ENCODE measurements at regions not wholly inside any gene's neighbourhood (a gene's known extent, or its start where the extent isn't known, plus 50 kb on each side); places are given as distances from the start of the nearest gene placed in this dataset.

DNA sequence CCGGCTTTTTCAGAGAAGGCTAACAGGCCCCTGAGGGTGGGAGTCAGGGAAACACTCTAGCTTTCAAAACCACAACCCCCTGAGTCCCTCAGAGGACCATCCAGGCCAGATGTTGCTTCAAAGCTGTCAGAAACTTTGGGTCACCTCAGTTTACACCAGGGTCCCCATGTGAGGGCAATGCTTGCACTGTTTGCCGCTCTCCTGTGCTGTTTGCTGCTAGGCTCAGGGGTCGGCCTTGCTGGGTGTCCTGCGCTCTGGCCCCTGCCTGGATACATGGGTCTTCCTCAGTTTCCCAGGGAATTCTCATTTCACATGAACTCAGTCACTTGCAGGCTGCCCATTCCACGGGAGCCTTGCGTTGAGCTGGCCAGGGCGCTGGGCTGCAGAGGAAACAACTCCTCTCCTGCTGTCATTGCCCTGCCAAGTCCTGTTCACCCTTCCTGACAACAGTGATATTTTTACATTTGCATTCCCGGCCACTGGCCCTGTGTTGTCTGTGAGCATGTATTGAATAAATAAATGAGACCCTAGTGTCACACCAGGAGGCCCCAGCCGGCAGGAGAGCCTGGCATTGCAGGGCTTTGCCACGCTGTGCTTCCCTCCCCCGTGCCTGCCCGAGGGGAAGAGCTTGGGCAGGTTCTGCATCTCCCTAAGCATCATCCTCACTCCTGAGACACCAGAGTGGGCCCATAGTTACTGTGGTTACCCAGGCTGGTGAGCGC, 73.2 kb upstream of the RAB6C start:
- peak; percentile 7 for DNase-seq
- TF ChIP-seq MXI1 (IDR thresholded peaks at IDR 0.05; ENCODE audit: low read depth, low read length) (no peak), MEF2A (IDR thresholded peaks at IDR 0.05; ENCODE audit: borderline replicate concordance, low read depth) (no peak), YY1 (IDR thresholded peaks at IDR 0.05; ENCODE audit: low read depth) (no peak), FOXM1 (IDR thresholded peaks at IDR 0.05; ENCODE audit: low read depth) (no peak), NRF1 (IDR thresholded peaks at IDR 0.05; ENCODE audit: low read depth, low read length) (no peak), CHD2 (IDR thresholded peaks at IDR 0.05; ENCODE audit: low read length, partially characterized antibody) (no peak), NFIC (IDR thresholded peaks at IDR 0.05; ENCODE audit: borderline replicate concordance) (no peak), FOSL2 (IDR thresholded peaks at IDR 0.05; ENCODE audit: borderline replicate concordance, low read depth) (no peak)
- TF ChIP-seq, protein P1, sequence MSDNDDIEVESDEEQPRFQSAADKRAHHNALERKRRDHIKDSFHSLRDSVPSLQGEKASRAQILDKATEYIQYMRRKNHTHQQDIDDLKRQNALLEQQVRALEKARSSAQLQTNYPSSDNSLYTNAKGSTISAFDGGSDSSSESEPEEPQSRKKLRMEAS (IDR thresholded peaks at IDR 0.05; ENCODE audit: low read depth): no peak
- TF ChIP-seq, protein P2, sequence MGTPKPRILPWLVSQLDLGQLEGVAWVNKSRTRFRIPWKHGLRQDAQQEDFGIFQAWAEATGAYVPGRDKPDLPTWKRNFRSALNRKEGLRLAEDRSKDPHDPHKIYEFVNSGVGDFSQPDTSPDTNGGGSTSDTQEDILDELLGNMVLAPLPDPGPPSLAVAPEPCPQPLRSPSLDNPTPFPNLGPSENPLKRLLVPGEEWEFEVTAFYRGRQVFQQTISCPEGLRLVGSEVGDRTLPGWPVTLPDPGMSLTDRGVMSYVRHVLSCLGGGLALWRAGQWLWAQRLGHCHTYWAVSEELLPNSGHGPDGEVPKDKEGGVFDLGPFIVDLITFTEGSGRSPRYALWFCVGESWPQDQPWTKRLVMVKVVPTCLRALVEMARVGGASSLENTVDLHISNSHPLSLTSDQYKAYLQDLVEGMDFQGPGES (IDR thresholded peaks at IDR 0.05; ENCODE audit: low read depth, low read length): no peak
- TF ChIP-seq, protein P3, sequence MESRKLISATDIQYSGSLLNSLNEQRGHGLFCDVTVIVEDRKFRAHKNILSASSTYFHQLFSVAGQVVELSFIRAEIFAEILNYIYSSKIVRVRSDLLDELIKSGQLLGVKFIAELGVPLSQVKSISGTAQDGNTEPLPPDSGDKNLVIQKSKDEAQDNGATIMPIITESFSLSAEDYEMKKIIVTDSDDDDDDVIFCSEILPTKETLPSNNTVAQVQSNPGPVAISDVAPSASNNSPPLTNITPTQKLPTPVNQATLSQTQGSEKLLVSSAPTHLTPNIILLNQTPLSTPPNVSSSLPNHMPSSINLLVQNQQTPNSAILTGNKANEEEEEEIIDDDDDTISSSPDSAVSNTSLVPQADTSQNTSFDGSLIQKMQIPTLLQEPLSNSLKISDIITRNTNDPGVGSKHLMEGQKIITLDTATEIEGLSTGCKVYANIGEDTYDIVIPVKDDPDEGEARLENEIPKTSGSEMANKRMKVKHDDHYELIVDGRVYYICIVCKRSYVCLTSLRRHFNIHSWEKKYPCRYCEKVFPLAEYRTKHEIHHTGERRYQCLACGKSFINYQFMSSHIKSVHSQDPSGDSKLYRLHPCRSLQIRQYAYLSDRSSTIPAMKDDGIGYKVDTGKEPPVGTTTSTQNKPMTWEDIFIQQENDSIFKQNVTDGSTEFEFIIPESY (IDR thresholded peaks at IDR 0.05; ENCODE audit: borderline replicate concordance, low read depth): no peak
- TF ChIP-seq, protein P4, sequence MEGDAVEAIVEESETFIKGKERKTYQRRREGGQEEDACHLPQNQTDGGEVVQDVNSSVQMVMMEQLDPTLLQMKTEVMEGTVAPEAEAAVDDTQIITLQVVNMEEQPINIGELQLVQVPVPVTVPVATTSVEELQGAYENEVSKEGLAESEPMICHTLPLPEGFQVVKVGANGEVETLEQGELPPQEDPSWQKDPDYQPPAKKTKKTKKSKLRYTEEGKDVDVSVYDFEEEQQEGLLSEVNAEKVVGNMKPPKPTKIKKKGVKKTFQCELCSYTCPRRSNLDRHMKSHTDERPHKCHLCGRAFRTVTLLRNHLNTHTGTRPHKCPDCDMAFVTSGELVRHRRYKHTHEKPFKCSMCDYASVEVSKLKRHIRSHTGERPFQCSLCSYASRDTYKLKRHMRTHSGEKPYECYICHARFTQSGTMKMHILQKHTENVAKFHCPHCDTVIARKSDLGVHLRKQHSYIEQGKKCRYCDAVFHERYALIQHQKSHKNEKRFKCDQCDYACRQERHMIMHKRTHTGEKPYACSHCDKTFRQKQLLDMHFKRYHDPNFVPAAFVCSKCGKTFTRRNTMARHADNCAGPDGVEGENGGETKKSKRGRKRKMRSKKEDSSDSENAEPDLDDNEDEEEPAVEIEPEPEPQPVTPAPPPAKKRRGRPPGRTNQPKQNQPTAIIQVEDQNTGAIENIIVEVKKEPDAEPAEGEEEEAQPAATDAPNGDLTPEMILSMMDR (IDR thresholded peaks at IDR 0.05): no peak
- TF ChIP-seq, protein P5, sequence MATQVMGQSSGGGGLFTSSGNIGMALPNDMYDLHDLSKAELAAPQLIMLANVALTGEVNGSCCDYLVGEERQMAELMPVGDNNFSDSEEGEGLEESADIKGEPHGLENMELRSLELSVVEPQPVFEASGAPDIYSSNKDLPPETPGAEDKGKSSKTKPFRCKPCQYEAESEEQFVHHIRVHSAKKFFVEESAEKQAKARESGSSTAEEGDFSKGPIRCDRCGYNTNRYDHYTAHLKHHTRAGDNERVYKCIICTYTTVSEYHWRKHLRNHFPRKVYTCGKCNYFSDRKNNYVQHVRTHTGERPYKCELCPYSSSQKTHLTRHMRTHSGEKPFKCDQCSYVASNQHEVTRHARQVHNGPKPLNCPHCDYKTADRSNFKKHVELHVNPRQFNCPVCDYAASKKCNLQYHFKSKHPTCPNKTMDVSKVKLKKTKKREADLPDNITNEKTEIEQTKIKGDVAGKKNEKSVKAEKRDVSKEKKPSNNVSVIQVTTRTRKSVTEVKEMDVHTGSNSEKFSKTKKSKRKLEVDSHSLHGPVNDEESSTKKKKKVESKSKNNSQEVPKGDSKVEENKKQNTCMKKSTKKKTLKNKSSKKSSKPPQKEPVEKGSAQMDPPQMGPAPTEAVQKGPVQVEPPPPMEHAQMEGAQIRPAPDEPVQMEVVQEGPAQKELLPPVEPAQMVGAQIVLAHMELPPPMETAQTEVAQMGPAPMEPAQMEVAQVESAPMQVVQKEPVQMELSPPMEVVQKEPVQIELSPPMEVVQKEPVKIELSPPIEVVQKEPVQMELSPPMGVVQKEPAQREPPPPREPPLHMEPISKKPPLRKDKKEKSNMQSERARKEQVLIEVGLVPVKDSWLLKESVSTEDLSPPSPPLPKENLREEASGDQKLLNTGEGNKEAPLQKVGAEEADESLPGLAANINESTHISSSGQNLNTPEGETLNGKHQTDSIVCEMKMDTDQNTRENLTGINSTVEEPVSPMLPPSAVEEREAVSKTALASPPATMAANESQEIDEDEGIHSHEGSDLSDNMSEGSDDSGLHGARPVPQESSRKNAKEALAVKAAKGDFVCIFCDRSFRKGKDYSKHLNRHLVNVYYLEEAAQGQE (IDR thresholded peaks at IDR 0.05; ENCODE audit: low read depth, low read length): no peak
- WGBS (ENCODE audit: low lambda C conversion rate): 46% methylated on average over 11 of the region's 13 CpGs

More for the DNA sequence above, 73.2 kb upstream of the RAB6C start:
- Histone ChIP-seq H3K9me2 (no peaks in the 10 kb centered on the region), H3K27ac (ENCODE audit: low read depth in 2 of 2, low read length in 1 of 2) (no peak overlapping the region), H3F3A (replicated peaks; ENCODE audit: insufficient read depth) (no peaks in the 10 kb centered on the region), H3K4me3 (ENCODE audit: low read depth in 2 of 2, low read length in 1 of 2) (no peak overlapping the region), H3K4me1 (ENCODE audit: control insufficient read depth in 1 of 2, insufficient read depth in 2 of 2, low read depth in 1 of 2, low read length in 1 of 2) (peaks cover 0 to 38% of the 10 kb centered on the region in 2 experiments; a peak in 1 of 4 replicates), H3K36me3 (replicated peaks in 1 of 2; ENCODE audit: control insufficient read depth in 1 of 2, insufficient read depth in 2 of 2, low read length in 1 of 2) (no peaks in the 10 kb centered on the region), H3K9ac (no peak overlapping the region), H3K4me2 (no peak overlapping the region), H3K9me3 (no peaks in the 10 kb centered on the region), H3K27me3 (ENCODE audit: insufficient read depth) (no peaks in the 10 kb centered on the region), H4K20me1 (ENCODE audit: insufficient read depth) (no peaks in the 10 kb centered on the region), H3K79me2 (ENCODE audit: insufficient read depth) (no peaks in the 10 kb centered on the region), H2AFZ (ENCODE audit: low read depth) (no peak overlapping the region)
- ChIA-PET POLR2A (no interaction called here), CTCF (interaction anchor here (0.7 kb wide), 1 partner anchor 17 kb away, joined by 3 read pairs; no protein-coding TSS in a partner anchor)

Data from SK-N-SH (cell line).